PFSK-1 (cell line): ENCODE measurements at regions not wholly inside any gene's neighbourhood (a gene's known extent, or its start where the extent isn't known, plus 50 kb on each side); places are given as distances from the start of the nearest gene placed in this dataset.

Source experiments
- FOXP2 ChIP-seq: optimal IDR thresholded peaks from 2 replicates; pipeline ENCODE3; 2011; ENCODE audit warnings: borderline replicate concordance, control low read depth, inconsistent platforms; ENCODE audit not compliant: insufficient read depth; ENCODE audit errors: extremely low read length, extremely low read depth
- POLR2AphosphoS5 ChIP-seq: IDR thresholded peaks from 2 replicates; pipeline ENCODE4 v1.6.1; 2012; ENCODE audit warnings: low read depth, mild to moderate bottlenecking, control low read depth, low read length, moderate library complexity
- REST ChIP-seq, 2 experiments: IDR thresholded peaks; 2 replicates each; pipeline versions ENCODE4 v1.6.1 to v1.8.0; 2011 to 2012; ENCODE audit warnings: low read depth in 2 of 2, low read length in 2 of 2, control low read depth in 1 of 2, inconsistent platforms in 1 of 2, mild to moderate bottlenecking in 1 of 2, moderate library complexity in 1 of 2; ENCODE audit not compliant: insufficient read depth in 1 of 2
- SIN3A ChIP-seq: IDR thresholded peaks from 2 replicates; pipeline ENCODE4 v1.6.1; 2012; ENCODE audit warnings: mild to moderate bottlenecking, low read length, moderate library complexity, borderline replicate concordance; ENCODE audit not compliant: insufficient read depth
- TAF1 ChIP-seq: IDR thresholded peaks from 2 replicates; pipeline ENCODE4 v1.6.1; 2012; ENCODE audit warnings: low read length, control low read depth, borderline replicate concordance; ENCODE audit not compliant: insufficient read depth

GRCh38 chrY:18958846-18959245 lies 185.3 kb upstream of the HSFY2 start:
- no peak for TF ChIP-seq REST (IDR thresholded peaks at IDR 0.05; ENCODE audit: insufficient read depth in 1 of 2, low read depth in 2 of 2, low read length in 2 of 2)
- no peak for TF ChIP-seq TAF1
- no peak for TF ChIP-seq POLR2AphosphoS5
- no peak for TF ChIP-seq FOXP2
- TF ChIP-seq SIN3A = no peak

GRCh38 chrY:18951657-18952435 lies 178.3 kb upstream of the HSFY2 start:
- TF ChIP-seq FOXP2 (no peak), TAF1 (no peak), SIN3A (no peak)

GRCh38 chrY:18951019-18951418 lies 177.5 kb upstream of the HSFY2 start:
- TF ChIP-seq TAF1 (no peak), SIN3A (no peak), REST (IDR thresholded peaks at IDR 0.05; ENCODE audit: insufficient read depth in 1 of 2, low read depth in 2 of 2, low read length in 2 of 2) (no peak), FOXP2 (no peak), POLR2AphosphoS5 (no peak)

GRCh38 chrY:18936831-18937230 lies 163.3 kb upstream of the HSFY2 start:
- TF ChIP-seq FOXP2 (no peak), SIN3A (no peak), REST (IDR thresholded peaks at IDR 0.05; ENCODE audit: insufficient read depth in 1 of 2, low read depth in 2 of 2, low read length in 2 of 2) (no peak), POLR2AphosphoS5 (no peak), TAF1 (no peak)

- TF ChIP-seq TAF1 = no peak
- no peak for TF ChIP-seq POLR2AphosphoS5
- TF ChIP-seq FOXP2 = no peak
- no peak for TF ChIP-seq REST (IDR thresholded peaks at IDR 0.05; ENCODE audit: insufficient read depth in 1 of 2, low read depth in 2 of 2, low read length in 2 of 2)
- TF ChIP-seq SIN3A = no peak
These were observed 145.7 kb upstream of the HSFY2 start for GRCh38 chrY:18919256-18919655.
